OCI-LY3 (cell line): ENCODE measurements at regions not wholly inside any gene's neighbourhood (a gene's known extent, or its start where the extent isn't known, plus 50 kb on each side); places are given as distances from the start of the nearest gene placed in this dataset.

Source experiments
- EZH2phosphoT487 ChIP-seq: fragments of 200-600 bp; shearing (Covaris generic); IDR thresholded peaks from 2 replicates; pipeline ENCODE4 v1.6.1; 2018; ENCODE audit warnings: antibody characterized with exemption, mixed run types, low read depth
- TF ChIP-seq, protein P1 (sequence below): fragments of 200-600, 300-600 bp; sonication (generic); IDR thresholded peaks from 2 replicates; pipeline ENCODE4 v1.5.1; 2014; ENCODE audit warnings: antibody characterized with exemption, low read length, low read depth

DNA sequence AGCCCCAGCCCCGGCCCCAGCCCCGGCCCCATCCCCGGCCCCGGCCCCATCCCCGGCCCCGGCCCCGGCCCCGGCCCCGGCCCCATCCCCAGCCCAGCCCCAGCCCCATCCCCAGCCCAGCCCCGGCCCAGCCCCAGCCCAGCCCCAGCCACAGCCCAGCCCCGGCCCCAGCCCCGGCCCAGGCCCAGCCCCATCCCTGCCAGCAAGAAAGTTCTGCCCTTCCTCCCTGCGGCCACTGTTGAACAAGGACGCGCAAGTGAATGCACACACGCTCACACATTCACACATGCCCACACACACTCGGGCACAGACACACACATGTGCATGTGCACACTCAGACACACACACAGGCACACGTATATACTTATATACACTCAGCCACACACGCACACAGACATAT lies 287.0 kb downstream of the NDUFA10 start:
- TF ChIP-seq, protein P1, sequence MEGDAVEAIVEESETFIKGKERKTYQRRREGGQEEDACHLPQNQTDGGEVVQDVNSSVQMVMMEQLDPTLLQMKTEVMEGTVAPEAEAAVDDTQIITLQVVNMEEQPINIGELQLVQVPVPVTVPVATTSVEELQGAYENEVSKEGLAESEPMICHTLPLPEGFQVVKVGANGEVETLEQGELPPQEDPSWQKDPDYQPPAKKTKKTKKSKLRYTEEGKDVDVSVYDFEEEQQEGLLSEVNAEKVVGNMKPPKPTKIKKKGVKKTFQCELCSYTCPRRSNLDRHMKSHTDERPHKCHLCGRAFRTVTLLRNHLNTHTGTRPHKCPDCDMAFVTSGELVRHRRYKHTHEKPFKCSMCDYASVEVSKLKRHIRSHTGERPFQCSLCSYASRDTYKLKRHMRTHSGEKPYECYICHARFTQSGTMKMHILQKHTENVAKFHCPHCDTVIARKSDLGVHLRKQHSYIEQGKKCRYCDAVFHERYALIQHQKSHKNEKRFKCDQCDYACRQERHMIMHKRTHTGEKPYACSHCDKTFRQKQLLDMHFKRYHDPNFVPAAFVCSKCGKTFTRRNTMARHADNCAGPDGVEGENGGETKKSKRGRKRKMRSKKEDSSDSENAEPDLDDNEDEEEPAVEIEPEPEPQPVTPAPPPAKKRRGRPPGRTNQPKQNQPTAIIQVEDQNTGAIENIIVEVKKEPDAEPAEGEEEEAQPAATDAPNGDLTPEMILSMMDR: no peak
- TF ChIP-seq EZH2phosphoT487: no peak
